ENCODE measurements at regions not wholly inside any gene's neighbourhood (a gene's known extent, or its start where the extent isn't known, plus 50 kb on each side); places are given as distances from the start of the nearest gene placed in this dataset.

GRCh38 chr6:167450626-167451025 is 125.7 kb downstream of the TTLL2 start:
- no peaks in the 10 kb centered on the region for H3K36me3 Mint-ChIP-seq (ENCODE audit: insufficient read depth)
- H3K4me3 Mint-ChIP-seq: no peak overlapping the region
- ATAC-seq (replicated peaks; ENCODE audit: extremely low read depth, poor library complexity, severe bottlenecking): no peak
- no peak overlapping the region for H3K27ac Mint-ChIP-seq (ENCODE audit: low read depth)
- H3K27me3 Mint-ChIP-seq: no peaks in the 10 kb centered on the region
- no peaks in the 10 kb centered on the region for H3K9me3 Mint-ChIP-seq
- DNase-seq (ENCODE audit: low spot score in 2 of 2): no peak
- no peaks in the 10 kb centered on the region for H3K4me1 Mint-ChIP-seq

GRCh38 chr6:167452338-167453081 is 127.6 kb downstream of the TTLL2 start:
- H3K4me3 Mint-ChIP-seq: no peak overlapping the region

GRCh38 chr6:167453082-167453446 is 128.2 kb downstream of the TTLL2 start:
- no peak overlapping the region for H3K27ac Mint-ChIP-seq (ENCODE audit: low read depth)
- DNase-seq (ENCODE audit: low spot score in 2 of 2) (no peak), ATAC-seq (replicated peaks; ENCODE audit: extremely low read depth, poor library complexity, severe bottlenecking) (no peak)
- no peaks in the 10 kb centered on the region for H3K27me3 Mint-ChIP-seq
- no peaks in the 10 kb centered on the region for H3K36me3 Mint-ChIP-seq (ENCODE audit: insufficient read depth)
- H3K4me1 Mint-ChIP-seq: no peaks in the 10 kb centered on the region
- no peak overlapping the region for H3K4me3 Mint-ChIP-seq
- H3K9me3 Mint-ChIP-seq: no peaks in the 10 kb centered on the region

More at GRCh38 chr6:167452338-167453081, 127.6 kb downstream of the TTLL2 start:
- Mint-ChIP-seq H3K27ac (ENCODE audit: low read depth) (no peak overlapping the region), H3K9me3 (no peaks in the 10 kb centered on the region), H3K36me3 (ENCODE audit: insufficient read depth) (no peaks in the 10 kb centered on the region), H3K27me3 (no peaks in the 10 kb centered on the region), H3K4me1 (no peaks in the 10 kb centered on the region)
- no peak for DNase-seq (ENCODE audit: low spot score in 2 of 2)
- ATAC-seq (replicated peaks; ENCODE audit: extremely low read depth, poor library complexity, severe bottlenecking): no peak

GRCh38 chr6:167454003-167454402 is 129.1 kb downstream of the TTLL2 start:
- Mint-ChIP-seq H3K36me3 (ENCODE audit: insufficient read depth) (no peaks in the 10 kb centered on the region), H3K27me3 (peaks cover 2% of the 10 kb centered on the region), H3K9me3 (no peaks in the 10 kb centered on the region), H3K27ac (ENCODE audit: low read depth) (no peak overlapping the region), H3K4me3 (no peak overlapping the region), H3K4me1 (no peaks in the 10 kb centered on the region)
- DNase-seq (ENCODE audit: low spot score in 2 of 2) (no peak), ATAC-seq (replicated peaks; ENCODE audit: extremely low read depth, poor library complexity, severe bottlenecking) (no peak)

- H3K9me3 Mint-ChIP-seq: no peaks in the 10 kb centered on the region
- H3K27me3 Mint-ChIP-seq: peaks cover 16% of the 10 kb centered on the region
- no peaks in the 10 kb centered on the region for H3K4me1 Mint-ChIP-seq
- H3K4me3 Mint-ChIP-seq: no peak overlapping the region
- DNase-seq (ENCODE audit: low spot score in 2 of 2) (no peak), ATAC-seq (replicated peaks; ENCODE audit: extremely low read depth, poor library complexity, severe bottlenecking) (no peak)
- H3K27ac Mint-ChIP-seq (ENCODE audit: low read depth): no peak overlapping the region
- H3K36me3 Mint-ChIP-seq (ENCODE audit: insufficient read depth): no peaks in the 10 kb centered on the region
Measured at GRCh38 chr6:167455371-167455770, 130.5 kb downstream of the TTLL2 start.

GRCh38 chr6:167462514-167463312 is 137.8 kb downstream of the TTLL2 start:
- H3K36me3 Mint-ChIP-seq (ENCODE audit: insufficient read depth): no peaks in the 10 kb centered on the region
- H3K27me3 Mint-ChIP-seq: peaks cover 36% of the 10 kb centered on the region
- H3K9me3 Mint-ChIP-seq: no peaks in the 10 kb centered on the region
- H3K27ac Mint-ChIP-seq (ENCODE audit: low read depth): no peak overlapping the region
- no peaks in the 10 kb centered on the region for H3K4me1 Mint-ChIP-seq
- no peak overlapping the region for H3K4me3 Mint-ChIP-seq
- no peak for DNase-seq (ENCODE audit: low spot score in 2 of 2)
- no peak for ATAC-seq (replicated peaks; ENCODE audit: extremely low read depth, poor library complexity, severe bottlenecking)

GRCh38 chr6:167464177-167464576 is 139.3 kb downstream of the TTLL2 start:
- Mint-ChIP-seq H3K36me3 (ENCODE audit: insufficient read depth) (no peaks in the 10 kb centered on the region), H3K27me3 (peaks cover 33% of the 10 kb centered on the region), H3K27ac (ENCODE audit: low read depth) (no peak overlapping the region), H3K4me1 (peaks cover 2% of the 10 kb centered on the region), H3K4me3 (no peak overlapping the region), H3K9me3 (no peaks in the 10 kb centered on the region)
- DNase-seq (ENCODE audit: low spot score in 2 of 2) (no peak), ATAC-seq (replicated peaks; ENCODE audit: extremely low read depth, poor library complexity, severe bottlenecking) (no peak)

GRCh38 chr6:167465482-167465881 is 140.6 kb downstream of the TTLL2 start:
- Mint-ChIP-seq H3K9me3 (no peaks in the 10 kb centered on the region), H3K4me1 (peaks cover 4% of the 10 kb centered on the region), H3K27me3 (peaks cover 20% of the 10 kb centered on the region), H3K36me3 (ENCODE audit: insufficient read depth) (no peaks in the 10 kb centered on the region), H3K27ac (ENCODE audit: low read depth) (no peak overlapping the region), H3K4me3 (no peak overlapping the region)
- ATAC-seq (replicated peaks; ENCODE audit: extremely low read depth, poor library complexity, severe bottlenecking) (no peak), DNase-seq (ENCODE audit: low spot score in 2 of 2) (no peak)

GRCh38 chr6:167467282-167467681 is 142.4 kb downstream of the TTLL2 start:
- Mint-ChIP-seq H3K4me3 (no peak overlapping the region), H3K4me1 (peaks cover 4% of the 10 kb centered on the region), H3K27ac (ENCODE audit: low read depth) (no peak overlapping the region), H3K36me3 (ENCODE audit: insufficient read depth) (no peaks in the 10 kb centered on the region), H3K9me3 (no peaks in the 10 kb centered on the region), H3K27me3 (peaks cover 15% of the 10 kb centered on the region)
- ATAC-seq (replicated peaks; ENCODE audit: extremely low read depth, poor library complexity, severe bottlenecking) (no peak), DNase-seq (ENCODE audit: low spot score in 2 of 2) (no peak)

GRCh38 chr6:167467793-167468431 is 143.0 kb downstream of the TTLL2 start:
- H3K4me3 Mint-ChIP-seq: no peak overlapping the region
- DNase-seq (ENCODE audit: low spot score in 2 of 2): no peak
- no peak for ATAC-seq (replicated peaks; ENCODE audit: extremely low read depth, poor library complexity, severe bottlenecking)
- H3K27ac Mint-ChIP-seq (ENCODE audit: low read depth): no peak overlapping the region
- peaks cover 4% of the 10 kb centered on the region for H3K4me1 Mint-ChIP-seq
- H3K9me3 Mint-ChIP-seq: no peaks in the 10 kb centered on the region
- H3K36me3 Mint-ChIP-seq (ENCODE audit: insufficient read depth): no peaks in the 10 kb centered on the region
- peaks cover 20% of the 10 kb centered on the region for H3K27me3 Mint-ChIP-seq

- no peak overlapping the region for H3K4me3 Mint-ChIP-seq
- H3K36me3 Mint-ChIP-seq (ENCODE audit: insufficient read depth): no peaks in the 10 kb centered on the region
- DNase-seq (ENCODE audit: low spot score in 2 of 2) (no peak), ATAC-seq (replicated peaks; ENCODE audit: extremely low read depth, poor library complexity, severe bottlenecking) (no peak)
- no peaks in the 10 kb centered on the region for H3K9me3 Mint-ChIP-seq
- H3K27me3 Mint-ChIP-seq: peaks cover 28% of the 10 kb centered on the region
- H3K27ac Mint-ChIP-seq (ENCODE audit: low read depth): no peak overlapping the region
- peaks cover 4% of the 10 kb centered on the region for H3K4me1 Mint-ChIP-seq
Measured at GRCh38 chr6:167469101-167469500, 144.2 kb downstream of the TTLL2 start.

- H3K27me3 Mint-ChIP-seq: peaks cover 28% of the 10 kb centered on the region
- no peak overlapping the region for H3K4me3 Mint-ChIP-seq
- H3K4me1 Mint-ChIP-seq: peaks cover 4% of the 10 kb centered on the region
- DNase-seq (ENCODE audit: low spot score in 2 of 2) (no peak), ATAC-seq (replicated peaks; ENCODE audit: extremely low read depth, poor library complexity, severe bottlenecking) (no peak)
- H3K9me3 Mint-ChIP-seq: no peaks in the 10 kb centered on the region
- H3K36me3 Mint-ChIP-seq (ENCODE audit: insufficient read depth): no peaks in the 10 kb centered on the region
- H3K27ac Mint-ChIP-seq (ENCODE audit: low read depth): no peak overlapping the region
Measured at GRCh38 chr6:167469672-167470071, 144.8 kb downstream of the TTLL2 start.

Data from central memory CD8-positive, alpha-beta T cell (primary cell).